NCI-H146 treated with DMSO at 0.1 percent for 48 hours (cell line): ENCODE measurements at regions not wholly inside any gene's neighbourhood (a gene's known extent, or its start where the extent isn't known, plus 50 kb on each side); places are given as distances from the start of the nearest gene placed in this dataset.
"Not testable (repeated sequence)": the region's sequence is repeated elsewhere in the genome, so short reads cannot be mapped to it uniquely, and the experiment has no call there.

Experiments
- DNase-seq: peaks from one replicate; lab custom pipeline; 2025; ENCODE audit not compliant: unreplicated experiment; lab: John Stamatoyannopoulos, UW

DNA sequence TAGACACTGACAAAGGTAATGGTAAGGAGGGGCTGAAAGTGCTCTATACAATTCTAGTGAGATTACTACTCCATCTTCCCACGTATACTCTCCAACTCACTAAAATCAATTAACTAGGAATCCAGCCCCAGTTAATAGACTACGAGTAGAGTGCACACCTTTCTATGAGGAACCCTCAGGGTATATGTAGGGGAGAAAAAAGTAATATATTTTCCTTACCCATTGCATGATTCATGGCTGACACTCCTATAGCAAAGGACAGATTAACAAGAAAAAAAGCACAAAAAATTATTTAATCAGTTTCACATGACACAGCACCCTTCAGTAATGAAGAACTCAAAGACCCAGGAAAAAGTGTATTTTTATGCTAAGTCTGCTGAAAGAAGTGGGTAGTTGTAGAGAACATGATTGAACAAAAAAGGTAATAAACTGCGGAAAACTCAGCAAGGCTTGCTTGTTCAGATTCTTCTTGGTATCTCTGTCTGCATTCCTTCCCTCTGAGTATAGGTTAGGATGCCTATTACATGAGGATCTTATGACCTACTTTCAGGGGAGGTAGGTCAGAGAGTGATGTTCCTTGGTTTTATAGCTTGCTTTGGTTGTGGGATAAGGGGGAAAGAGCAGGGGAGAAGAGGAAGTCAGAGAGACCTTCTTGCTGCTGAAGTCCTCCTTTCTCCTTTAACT, 342.0 kb upstream of the DLGAP1 start:
- DNase-seq, result no peak

DNA sequence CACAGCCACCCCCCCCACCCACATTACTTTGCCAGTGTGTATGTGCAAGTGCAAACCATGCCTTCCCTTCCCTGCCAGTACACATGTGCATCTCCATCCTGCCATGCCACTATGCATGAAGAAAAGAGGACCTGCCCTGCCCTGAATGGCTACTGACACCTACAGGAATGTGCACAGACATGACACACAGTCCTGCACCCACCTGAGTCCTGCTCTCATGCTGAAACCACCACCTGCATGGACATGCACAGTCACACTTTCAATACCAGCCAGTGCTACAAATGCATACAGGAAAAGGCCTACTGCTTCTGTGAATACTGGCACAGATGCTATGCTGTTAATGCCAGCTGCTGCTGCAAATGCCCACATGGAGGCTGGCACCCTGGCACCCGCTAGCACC, 334.4 kb upstream of the DLGAP1 start:
- no peak for DNase-seq

DNA sequence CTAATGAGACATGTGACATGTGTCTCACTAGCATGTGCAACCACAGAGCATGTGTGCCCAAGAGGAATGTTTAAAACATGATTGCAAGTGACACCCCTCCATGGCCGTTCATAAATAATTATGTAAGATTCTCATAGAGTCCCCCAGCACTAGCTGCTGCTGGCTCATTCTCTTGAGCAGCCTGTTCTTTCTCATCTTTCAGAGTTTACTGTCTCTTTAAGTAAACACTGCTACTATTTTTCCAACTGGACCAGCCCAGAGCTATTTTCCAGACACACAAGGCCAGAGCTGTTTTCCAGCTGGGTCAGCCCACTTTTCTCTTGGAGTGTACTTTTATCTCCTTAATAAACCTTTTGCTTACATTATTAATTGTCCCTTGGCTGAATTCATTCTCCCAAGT, 326.8 kb upstream of the DLGAP1 start:
- no peak for DNase-seq

DNA sequence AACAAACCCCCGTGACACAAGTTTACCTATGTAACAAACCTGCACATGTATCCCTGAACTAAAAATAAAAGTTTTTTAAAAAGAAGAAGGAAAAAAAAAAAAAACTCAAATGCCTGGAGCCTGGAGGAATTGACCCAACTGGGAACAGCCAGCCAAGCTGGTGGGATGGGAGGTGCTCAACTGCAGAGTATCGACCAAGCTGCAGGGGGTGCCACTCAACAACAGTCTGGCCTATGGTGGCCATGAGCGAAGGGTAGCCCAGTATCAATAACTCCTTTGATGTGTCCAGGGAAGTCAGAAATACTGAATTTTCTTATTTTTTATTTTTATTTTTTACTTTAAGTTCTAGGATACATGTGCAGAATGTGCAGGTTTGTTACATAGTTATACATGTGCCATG, 310.3 kb upstream of the DLGAP1 start:
- no peak for DNase-seq

DNA sequence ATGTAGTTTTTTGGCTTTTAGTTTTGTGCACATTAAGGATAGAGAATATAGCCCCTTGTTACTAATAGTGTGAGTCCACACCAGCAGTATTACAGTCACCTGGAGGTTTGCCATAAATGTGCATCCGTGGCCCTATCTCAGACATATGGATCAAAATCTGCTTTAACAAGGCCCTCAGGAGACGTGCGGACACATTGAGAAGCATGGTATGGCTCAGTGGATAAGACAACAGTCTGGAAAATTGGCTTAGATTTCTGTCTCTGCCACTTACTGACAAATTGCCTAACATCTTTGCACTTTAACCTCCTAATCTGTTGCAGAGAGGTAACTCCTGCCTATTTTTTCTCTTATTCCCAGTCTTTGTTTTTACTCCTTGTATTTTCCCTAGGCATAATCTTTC, 307.2 kb upstream of the DLGAP1 start:
- no peak for DNase-seq

DNA sequence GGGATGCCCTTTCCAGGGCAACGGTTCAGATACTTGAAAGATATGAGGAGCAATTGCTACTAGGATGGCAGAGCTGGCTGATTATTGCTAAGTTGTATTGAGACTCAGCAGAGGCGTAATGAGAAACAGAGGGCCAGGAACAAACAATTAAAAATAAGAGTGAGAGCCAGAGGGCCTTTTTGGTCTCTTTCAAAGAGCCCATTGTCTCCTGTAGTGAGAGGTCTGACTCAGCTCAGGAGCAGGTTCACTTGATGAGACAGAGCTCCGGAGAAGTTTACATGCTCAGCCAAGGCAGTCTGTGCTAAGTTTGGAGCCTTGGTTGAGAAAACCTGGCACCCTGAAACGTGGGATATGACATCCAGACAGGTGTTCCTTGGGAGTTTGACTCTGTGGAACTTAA, 303.9 kb upstream of the DLGAP1 start:
- DNase-seq, result no peak

DNA sequence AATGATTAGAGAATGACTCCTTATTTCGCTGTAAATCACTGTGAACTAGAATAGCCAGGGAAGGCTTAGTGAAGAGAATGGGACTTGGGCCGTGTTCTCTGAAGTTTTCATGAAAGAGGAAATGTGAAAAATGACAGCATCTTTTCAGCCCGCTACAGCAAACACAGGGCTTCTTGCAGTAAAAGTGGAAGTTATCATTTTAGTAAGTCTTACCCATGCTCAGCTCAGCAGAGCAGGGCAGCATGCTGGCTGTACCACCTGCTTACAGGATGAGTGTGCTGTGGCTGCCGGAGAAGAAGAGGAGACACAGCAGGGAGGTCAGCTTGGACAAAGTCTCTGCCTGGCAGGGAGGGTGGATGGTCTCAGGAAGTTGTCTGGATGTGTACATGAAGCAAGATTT, 300.7 kb upstream of the DLGAP1 start:
- no peak for DNase-seq

DNA sequence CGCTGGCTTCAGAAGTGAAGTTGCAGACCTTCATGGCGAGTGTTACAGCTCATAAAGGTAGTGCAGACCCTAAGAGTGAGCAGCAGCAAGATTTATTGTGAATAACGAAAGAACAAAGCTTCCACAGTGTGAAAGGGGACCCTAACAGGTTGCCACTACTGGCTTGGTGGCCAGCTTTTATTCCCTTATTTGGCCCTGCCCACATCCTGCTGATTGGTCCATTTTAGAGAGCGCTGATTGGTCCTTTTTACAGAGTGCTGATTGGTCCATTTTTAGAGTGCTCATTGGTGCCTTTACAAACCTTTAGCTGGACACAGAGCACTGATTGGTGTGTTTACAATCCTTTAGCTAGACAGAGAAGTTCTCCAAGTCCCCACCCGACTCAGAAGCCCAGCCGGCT, 298.0 kb upstream of the DLGAP1 start:
- not testable (repeated sequence) for DNase-seq

DNA sequence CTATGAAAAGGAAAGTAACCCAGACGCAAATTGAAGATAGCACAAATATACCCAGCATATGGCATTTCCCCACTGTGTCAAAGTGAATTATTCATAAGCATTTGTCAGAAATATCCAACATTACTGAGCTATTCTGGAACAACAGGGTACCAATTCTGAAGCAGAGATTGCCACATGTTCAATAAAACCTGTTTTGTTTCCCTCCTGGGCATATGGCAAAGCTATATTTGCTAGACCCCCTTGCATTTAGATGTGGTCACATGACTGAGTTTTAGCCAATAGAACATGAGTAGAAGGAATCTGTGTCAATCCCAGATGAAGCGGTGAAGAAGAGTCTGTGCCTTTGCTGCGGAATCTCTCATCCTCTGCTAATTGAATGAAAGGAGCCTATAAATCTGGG, 296.4 kb upstream of the DLGAP1 start:
- no peak for DNase-seq

DNA sequence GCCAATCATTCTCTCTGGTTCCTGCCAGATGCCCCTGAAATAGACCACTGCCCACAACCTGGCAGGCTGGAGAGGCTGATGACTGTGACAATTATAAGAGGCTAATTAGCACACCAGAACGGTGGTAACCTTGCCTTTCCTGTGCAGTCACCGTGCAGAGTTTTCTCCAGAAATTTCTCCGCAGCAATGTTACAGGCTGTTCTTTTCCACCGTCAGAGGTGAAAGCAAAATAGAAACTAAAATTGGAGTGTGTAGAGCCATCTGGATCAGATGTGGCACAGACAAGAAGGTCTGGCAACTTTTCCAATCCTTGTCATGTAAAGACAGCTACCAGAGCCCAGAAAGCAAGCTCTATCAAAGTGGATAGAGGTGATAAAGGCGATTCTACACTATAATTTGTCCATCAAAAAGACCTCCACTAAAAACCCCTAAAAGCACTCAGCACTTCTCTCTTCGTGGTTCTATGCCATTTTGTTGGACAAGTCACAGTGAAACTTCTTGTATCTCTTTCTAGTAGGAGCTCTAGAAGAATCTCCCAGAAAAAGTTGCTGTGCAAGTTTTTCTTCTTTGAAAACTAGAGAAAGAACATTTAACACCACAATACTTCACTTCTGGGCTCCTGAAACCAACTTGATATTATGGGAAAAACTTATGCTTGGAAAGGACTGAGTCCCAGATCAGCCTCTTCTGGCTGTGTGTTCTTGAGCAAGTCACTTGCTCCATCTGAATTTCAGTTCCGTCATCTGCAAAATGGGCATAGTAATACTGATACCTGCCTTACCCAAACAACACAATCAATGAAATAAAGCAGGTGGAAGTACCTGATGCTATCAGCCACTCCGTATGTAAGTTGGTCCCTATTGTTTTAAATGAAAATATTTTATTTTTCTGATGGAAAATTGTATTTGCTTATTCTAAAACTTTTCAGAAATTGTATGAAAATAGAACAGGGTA, 295.6 kb upstream of the DLGAP1 start:
- no peak for DNase-seq

DNA sequence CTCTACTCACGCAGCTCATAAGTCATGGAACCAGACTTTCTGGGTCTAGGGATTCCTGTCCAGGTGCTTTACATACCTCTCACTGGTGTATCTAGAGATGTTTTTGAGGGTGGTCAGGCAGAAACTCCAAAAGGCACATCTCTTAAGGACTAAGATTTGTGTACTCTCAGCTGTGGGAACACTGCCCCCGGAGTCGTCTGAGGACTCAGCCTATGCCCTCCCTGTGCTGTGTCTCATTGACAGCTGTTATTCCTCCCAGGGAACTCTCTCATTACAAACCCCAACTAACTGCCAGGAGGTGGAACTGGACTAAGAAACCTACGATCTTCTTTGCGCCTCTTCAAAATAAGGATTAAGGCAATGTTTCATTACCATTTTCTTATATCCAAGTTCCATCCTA, 293.9 kb upstream of the DLGAP1 start:
- DNase-seq, result no peak

DNA sequence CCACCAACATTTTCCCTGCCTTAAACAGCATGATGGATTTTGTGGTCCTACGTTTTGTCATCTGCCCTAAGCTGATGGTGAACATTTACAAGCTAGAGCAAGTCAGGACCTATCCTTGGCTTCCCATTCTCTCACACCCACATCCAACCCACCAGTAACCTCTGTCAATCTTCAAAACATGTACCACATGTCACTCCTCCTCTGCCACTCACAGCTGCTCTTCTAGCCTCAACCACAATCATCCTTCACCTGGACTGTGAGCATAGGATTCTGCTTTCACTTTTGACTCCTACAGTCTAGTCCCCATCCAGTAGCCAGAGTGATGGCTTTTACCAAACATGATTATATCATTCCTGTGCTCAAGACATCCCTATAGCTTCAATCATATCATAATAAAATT, 279.8 kb upstream of the DLGAP1 start:
- DNase-seq, result no peak

DNA sequence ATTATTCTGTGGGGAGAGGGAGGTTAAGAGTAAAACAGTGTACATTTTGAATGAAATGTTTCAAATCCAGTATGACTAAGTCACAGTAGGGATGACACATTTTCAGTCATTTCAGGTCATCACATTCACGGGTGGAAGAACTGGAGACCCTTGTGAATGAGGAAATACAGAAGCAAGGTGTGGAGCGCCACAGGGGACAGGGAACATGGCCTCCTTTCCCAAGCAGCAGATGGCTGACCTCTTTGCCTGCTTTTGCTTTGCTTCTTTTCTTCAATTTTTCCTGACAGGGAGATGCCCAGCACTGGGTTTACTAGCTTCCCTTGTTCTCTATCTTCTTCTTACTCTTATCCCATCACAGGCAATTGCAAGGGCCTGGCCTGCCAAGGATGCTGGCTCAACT, 278.9 kb upstream of the DLGAP1 start:
- DNase-seq, result no peak

DNA sequence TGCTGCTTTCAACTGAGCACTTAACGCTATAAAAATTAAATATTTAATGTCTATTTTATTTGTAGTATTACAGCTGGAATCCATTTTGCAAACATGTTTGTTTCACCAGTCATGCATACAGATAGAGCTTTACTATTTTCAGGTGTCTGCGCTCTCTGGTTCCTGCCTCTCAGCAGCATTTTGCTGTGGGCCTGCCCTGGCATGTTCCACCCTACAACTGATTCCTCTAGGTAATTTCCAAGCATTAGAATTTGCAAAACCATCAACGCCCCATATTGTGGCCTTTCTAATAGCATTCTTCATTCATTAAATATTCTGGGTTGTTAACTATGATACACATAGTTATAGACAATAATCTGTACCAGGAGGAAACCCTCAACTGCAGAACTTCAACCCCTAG, 266.4 kb upstream of the DLGAP1 start:
- DNase-seq, result no peak

DNA sequence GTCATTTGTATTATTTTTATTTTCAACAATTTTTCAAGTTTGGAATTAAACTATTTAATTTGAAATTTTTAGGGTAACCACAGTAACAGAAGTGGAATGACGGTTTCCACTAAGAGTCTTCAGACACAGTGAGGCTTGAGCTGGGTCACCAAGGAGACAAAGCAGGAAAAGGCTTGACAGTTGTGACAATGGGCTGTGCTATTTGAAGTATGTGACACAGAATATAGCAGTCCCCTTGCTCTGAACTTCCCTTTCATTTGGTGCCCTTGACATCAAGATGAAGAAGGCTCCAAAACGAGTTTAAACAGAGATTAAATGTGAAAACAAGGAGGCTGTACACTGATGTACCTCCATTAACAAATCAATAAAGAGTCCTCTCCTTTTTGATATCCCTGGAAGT, 265.4 kb upstream of the DLGAP1 start:
- no peak for DNase-seq

DNA sequence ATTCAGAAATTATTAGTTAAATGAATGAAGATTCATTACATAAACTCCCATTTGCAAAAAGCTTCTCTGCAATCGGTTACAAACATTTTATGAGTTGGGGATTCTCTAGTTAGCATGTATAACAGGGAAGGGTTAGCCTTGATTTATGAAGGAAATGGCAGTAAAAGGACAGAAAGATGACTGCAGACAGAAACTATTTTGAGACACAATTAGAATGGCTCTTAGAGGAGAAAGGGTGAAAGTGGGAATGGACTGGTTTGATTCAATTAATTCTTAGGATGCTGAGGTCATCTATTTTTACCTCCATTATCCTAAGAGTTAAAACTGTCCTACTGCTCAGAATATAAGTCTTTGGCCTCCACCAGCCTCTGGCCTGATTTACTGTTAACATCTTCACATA, 250.8 kb upstream of the DLGAP1 start:
- DNase-seq, result no peak

DNA sequence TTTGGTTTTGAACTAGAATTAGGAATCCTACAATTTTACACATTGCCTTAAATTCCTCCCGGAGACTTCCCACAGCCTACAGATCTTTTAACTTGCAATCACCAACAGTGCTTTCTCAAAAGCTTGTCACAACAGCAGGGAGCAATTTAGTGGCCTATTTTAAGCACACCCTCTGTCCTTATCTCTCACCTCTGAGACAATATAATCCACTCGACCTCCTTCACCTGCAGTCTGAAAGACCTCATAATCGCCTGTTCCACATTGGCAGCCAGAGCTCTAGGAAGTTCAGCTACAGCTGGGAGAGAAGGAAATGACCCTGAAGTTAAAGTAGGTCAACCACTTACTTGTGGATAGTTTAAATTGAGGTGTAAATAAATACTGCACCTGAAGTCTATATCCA, 249.7 kb upstream of the DLGAP1 start:
- DNase-seq, result no peak

DNA sequence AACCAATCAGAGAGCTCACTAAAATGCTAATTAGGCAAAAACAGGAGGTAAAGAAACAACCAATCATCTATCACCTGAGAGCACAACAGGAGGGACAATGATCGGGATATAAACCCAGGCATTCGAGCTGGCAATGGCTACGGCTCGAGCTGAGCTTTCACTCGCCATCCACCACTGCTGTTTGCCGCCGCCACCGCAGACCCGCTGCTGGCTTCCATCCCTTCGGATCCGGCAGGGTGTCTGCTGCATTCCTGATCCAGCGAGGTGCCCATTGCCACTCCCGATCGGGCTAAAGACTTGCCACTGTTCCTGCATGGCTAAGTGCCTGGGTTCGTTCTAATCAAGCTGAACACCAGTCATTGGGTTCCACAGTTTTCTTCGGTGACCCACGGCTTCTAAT, 236.7 kb upstream of the DLGAP1 start:
- no peak for DNase-seq

DNA sequence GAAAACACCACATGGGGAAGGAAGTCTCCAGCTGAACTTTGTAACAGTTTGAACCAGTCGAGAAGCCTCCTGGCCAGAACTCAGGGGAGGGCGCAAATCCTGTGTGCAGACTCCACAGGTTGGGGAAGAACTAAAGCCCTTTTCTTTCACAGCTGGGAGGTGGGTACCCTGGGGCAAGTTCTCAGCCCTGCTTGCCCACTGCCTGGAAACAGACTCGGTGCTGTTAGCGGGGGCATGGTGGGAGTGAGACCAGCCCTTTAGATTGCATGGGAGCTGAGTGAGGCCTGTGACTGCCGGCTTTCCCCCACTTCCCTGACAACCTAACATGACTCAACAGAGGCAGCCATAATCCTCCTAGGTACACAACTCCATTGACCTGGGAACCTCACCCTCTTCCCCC, 223.6 kb upstream of the DLGAP1 start:
- not testable (repeated sequence) for DNase-seq

DNA sequence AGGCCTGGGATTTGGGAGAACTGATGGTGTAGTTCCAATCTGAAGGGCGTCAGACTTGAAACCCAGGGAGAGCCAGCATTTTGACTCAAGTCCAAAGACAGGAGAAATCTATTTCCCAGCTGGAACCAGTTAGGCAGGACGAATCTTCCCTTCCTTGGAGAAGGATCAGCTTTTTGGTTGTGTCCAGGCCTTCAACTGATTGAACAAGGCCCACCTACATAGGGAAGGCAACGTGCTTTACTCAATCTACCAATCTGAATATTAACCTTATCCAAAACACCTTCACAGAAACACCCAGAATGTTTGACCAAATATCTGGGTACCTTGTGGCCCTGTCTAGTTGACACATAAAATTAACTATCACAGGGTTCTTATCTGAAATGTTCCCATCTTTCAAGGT, 221.9 kb upstream of the DLGAP1 start:
- DNase-seq, result no peak

DNA sequence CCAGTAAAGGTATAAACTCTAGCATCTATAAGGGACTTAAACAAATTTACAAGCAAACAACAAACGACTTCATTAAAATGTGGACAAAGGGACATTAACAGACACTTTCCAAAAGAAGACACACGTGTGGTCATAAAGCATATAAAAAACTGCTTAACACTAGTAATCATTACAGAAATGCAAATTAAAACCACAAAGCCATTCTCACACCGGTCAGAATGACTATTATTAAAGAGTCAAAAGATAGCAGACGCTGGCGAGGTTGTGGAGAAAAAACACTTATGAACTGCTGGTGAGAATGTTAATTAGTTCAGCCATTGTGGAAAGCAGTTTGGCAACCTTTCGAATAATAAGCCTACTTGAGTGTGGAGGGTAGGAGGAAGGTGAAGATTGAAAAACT, 217.1 kb upstream of the DLGAP1 start:
- DNase-seq, result no peak

DNA sequence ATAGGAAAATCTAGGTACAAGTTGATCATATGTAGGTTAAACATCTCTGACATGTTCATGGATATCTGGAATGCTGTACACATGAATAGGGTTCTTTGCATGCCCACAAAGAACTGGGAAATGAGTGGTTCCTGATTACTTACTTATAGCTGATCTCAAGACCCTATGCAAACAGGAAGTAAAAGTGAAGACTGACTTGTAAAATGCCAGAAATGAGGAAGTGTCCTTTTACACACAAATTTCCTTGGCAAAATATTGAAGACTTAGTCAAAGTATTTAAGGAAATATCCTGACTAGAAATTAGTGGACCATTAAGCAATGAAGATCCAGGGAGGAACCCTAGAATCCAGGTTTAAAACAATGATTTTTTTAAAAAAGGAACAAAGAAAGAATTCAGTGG, 203.7 kb upstream of the DLGAP1 start:
- DNase-seq, result no peak

DNA sequence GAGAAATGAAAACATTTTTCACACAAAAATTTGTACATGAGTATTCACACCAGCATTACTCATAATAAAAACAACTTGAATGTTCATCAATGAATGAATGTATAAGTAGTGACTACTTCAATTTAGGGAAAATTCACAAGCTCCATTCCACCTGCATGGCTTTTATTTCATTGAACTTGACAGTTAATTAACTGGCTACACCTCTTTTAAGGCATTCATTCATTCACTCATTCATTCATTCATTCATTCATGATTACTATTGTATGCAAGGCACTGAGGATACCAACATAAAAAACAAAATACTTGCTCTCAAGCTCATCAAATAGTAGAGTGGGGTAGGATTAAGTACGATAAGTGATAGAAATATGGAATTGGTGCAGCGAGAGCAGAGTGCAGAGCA, 198.3 kb upstream of the DLGAP1 start:
- DNase-seq, result no peak
